Activated T-cell treated with anti-CD3 and anti-CD28 coated beads, Interleukin-2, amount 50 U/mL, for 72 hours (primary cell): ENCODE measurements at regions not wholly inside any gene's neighbourhood (a gene's known extent, or its start where the extent isn't known, plus 50 kb on each side); places are given as distances from the start of the nearest gene placed in this dataset.
"Not testable (repeated sequence)": the region's sequence is repeated elsewhere in the genome, so short reads cannot be mapped to it uniquely, and the experiment has no call there.

ENCODE experiments used
- ATAC-seq, 2 donors: fragments of 150-1000 bp; cut with Tn5 transposase; replicated peaks in 1 of 2; 2 replicates each; pipeline ENCODE4 v1.10.0; 2021; ENCODE audit warnings: moderate library complexity in 2 of 2, mild to moderate bottlenecking in 1 of 2
- DNase-seq, 2 donors: peaks; one replicate each; pipeline ENCODE4 v3.0.0; 2021 to 2022; ENCODE audit warnings: mixed read lengths in 1 of 2
- H3K27ac Mint-ChIP-seq: one replicate; pipeline ENCODE4 v1.8.0; 2022; ENCODE audit warnings: mild to moderate bottlenecking, moderate library complexity, mixed read lengths
- H3K27me3 Mint-ChIP-seq: one replicate; pipeline ENCODE4 v1.8.0; 2022; ENCODE audit warnings: low read depth, mixed read lengths
- H3K36me3 Mint-ChIP-seq, 2 donors: one replicate each; pipeline ENCODE4 v1.8.0; 2022; ENCODE audit warnings: mixed read lengths in 2 of 2, mild to moderate bottlenecking in 1 of 2; ENCODE audit not compliant: insufficient read depth in 2 of 2
- H3K4me1 Mint-ChIP-seq: one replicate; pipeline ENCODE4 v1.8.0; 2022; ENCODE audit warnings: low read depth, mixed read lengths
- H3K4me3 Mint-ChIP-seq, 2 donors: one replicate each; pipeline ENCODE4 v1.8.0; 2022; ENCODE audit warnings: mild to moderate bottlenecking in 2 of 2, mixed read lengths in 2 of 2, moderate library complexity in 2 of 2
- H3K9me3 Mint-ChIP-seq, 2 donors: one replicate each; pipeline ENCODE4 v1.8.0; 2022; ENCODE audit warnings: mixed read lengths in 2 of 2

GRCh38 chr6:8802397-8802796, 367.1 kb upstream of the SLC35B3 start:
- DNase-seq, H3K36me3 Mint-ChIP-seq, H3K4me3 Mint-ChIP-seq, H3K27ac Mint-ChIP-seq, H3K4me1 Mint-ChIP-seq, H3K27me3 Mint-ChIP-seq, ATAC-seq: not testable (repeated sequence)
- peaks cover 11 to 12% of the 10 kb centered on the region in 2 donors for H3K9me3 Mint-ChIP-seq

DNA sequence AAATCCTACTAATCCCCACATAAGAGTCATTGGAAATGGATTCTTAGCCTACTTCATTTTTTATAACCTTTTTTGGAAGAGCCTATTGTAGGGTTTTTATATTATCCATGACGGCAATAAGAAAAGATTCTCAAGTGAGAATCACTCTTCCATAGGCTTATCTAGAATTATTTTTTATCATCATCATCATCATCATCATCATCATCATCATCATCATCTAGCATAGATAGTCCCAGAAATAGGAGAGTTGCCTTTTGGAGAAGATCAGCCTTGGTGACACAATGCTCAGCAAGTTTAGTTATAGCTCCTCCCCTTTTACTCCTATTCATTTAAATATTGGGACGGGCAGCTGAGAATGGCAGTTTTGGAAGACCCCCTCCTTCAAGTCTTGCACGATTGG, 359.1 kb upstream of the SLC35B3 start:
- ATAC-seq = no peak
- no peak overlapping the region for H3K4me3 Mint-ChIP-seq
- peaks cover 0 to 3% of the 10 kb centered on the region in 2 donors for H3K36me3 Mint-ChIP-seq
- no peaks in the 10 kb centered on the region for H3K4me1 Mint-ChIP-seq
- no peak for DNase-seq
- peaks cover 4 to 5% of the 10 kb centered on the region in 2 donors for H3K9me3 Mint-ChIP-seq
- H3K27me3 Mint-ChIP-seq = no peaks in the 10 kb centered on the region
- H3K27ac Mint-ChIP-seq = no peak overlapping the region

DNA sequence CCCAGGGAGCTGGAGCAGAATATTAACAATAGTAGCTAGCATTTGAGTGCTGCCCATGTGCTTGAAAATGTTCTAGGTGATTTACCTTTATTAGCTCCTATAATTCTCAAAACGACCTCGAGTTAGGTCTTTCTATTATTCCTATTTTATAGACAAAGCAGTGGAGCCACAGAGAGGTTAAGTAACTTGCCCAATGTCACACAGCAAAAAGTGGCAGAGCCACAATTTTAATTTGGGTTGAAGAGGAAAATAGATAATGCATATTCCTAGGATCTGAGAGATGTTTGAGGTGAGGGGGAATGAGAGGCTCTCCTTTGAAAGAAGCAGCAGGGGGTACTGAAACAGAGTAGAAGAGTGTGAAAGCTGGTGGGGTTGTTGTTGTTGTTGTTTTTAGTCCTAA, 354.5 kb upstream of the SLC35B3 start:
- peaks cover 0 to 5% of the 10 kb centered on the region in 2 donors for H3K9me3 Mint-ChIP-seq
- H3K4me3 Mint-ChIP-seq = no peak overlapping the region

GRCh38 chr6:8785223-8785622, 349.9 kb upstream of the SLC35B3 start:
- DNase-seq (no peak), ATAC-seq (no peak)
- peaks cover 1 to 8% of the 10 kb centered on the region in 2 donors for H3K36me3 Mint-ChIP-seq
- no peaks in the 10 kb centered on the region for H3K4me1 Mint-ChIP-seq
- H3K4me3 Mint-ChIP-seq = no peak overlapping the region
- no peaks in the 10 kb centered on the region for H3K27me3 Mint-ChIP-seq
- peaks cover 5 to 13% of the 10 kb centered on the region in 2 donors for H3K9me3 Mint-ChIP-seq
- no peak overlapping the region for H3K27ac Mint-ChIP-seq

More for the DNA sequence above, 354.5 kb upstream of the SLC35B3 start:
- Mint-ChIP-seq H3K27ac (no peak overlapping the region), H3K4me1 (no peaks in the 10 kb centered on the region), H3K36me3 (peaks cover 0 to 7% of the 10 kb centered on the region in 2 donors), H3K27me3 (no peaks in the 10 kb centered on the region)
- ATAC-seq (no peak), DNase-seq (no peak)

DNA sequence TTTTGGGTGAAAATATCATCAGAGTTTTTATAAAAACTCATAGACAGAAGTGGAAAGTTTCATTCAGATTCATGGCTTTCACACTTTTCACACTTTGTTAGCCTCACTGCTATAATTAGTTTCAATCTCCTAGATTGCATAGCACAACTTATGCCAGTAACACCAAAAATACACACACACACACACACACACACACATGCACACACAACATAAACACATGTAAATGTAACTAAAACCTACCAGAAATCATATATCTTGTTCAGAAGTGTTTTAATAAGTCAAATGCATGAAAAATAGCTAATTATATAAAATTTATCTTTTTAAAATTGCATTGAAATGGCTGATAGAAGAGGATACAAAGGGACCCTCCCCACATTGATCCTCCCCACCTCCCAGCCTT, 347.8 kb upstream of the SLC35B3 start:
- Mint-ChIP-seq H3K4me3 (no peak overlapping the region), H3K4me1 (no peaks in the 10 kb centered on the region), H3K27me3 (no peaks in the 10 kb centered on the region), H3K9me3 (peaks cover 5 to 10% of the 10 kb centered on the region in 2 donors), H3K27ac (no peak overlapping the region), H3K36me3 (peaks cover 1 to 4% of the 10 kb centered on the region in 2 donors)
- ATAC-seq (no peak), DNase-seq (no peak)

DNA sequence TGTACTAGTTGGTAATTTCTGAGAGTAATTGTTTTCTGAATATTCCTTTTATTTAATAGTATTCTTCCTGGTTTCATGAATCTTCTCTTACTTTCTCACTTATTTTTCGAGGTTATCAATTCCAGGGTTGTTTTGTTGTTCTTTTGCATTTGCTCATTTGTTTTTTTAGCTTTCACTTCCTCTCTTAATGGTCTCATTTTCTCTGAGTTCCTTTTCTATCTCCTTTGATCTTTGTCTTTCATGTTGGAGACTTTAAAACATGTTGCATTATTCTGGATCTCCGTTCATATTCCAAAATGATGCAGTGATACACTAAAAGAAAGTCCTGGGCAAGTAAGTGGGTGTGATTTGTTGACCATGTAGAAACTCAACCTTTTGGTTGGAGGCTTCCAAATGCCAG, 345.3 kb upstream of the SLC35B3 start:
- ATAC-seq (no peak), DNase-seq (no peak)
- Mint-ChIP-seq H3K27ac (no peak overlapping the region), H3K4me1 (no peaks in the 10 kb centered on the region), H3K36me3 (peaks cover 3 to 6% of the 10 kb centered on the region in 2 donors), H3K9me3 (peaks cover 7 to 10% of the 10 kb centered on the region in 2 donors), H3K4me3 (no peak overlapping the region), H3K27me3 (no peaks in the 10 kb centered on the region)

GRCh38 chr6:8764733-8765132, 329.4 kb upstream of the SLC35B3 start:
- Mint-ChIP-seq H3K4me1 (no peaks in the 10 kb centered on the region), H3K36me3 (no peaks in the 10 kb centered on the region), H3K9me3 (peaks cover 2 to 5% of the 10 kb centered on the region in 2 donors), H3K27me3 (peaks cover 8% of the 10 kb centered on the region), H3K27ac (no peak overlapping the region), H3K4me3 (no peak overlapping the region)
- DNase-seq (no peak), ATAC-seq (no peak)

DNA sequence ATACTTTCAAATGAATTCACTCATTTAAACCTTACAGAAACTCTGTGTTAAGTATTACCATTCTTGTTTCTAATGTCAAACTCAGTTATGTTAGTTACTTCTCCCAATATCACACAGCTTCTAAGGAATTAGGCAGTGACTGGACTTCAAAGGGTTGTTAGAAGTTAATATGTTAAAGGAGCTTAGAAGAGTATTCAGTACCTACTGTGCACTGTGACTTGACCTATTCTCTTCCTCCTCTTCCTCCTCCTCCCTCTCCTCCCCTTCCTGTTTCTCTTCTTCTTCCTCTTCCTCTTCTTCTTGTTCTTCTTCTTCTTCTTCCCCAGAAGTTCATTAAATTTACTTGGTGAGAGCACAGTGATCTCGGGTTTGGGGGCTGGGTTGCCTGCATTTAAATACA, 325.6 kb upstream of the SLC35B3 start:
- ATAC-seq = no peak

DNA sequence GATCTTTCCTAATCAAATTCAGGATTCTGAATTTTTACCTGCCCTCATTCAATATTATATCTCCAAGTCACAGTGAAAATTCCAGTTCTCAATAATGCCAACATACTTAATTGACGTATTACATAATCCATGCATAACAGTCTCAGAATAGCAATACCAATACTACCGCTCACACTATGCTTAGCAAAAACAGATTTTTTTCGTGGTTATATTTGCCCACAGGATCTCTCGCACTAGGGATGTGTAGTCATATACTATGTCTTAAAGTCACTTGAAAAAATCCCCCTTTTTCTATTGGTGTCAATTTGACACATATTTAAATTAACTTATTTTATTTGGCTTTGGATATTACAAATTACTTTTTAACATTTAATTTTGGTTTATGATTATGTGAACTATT, 323.1 kb upstream of the SLC35B3 start:
- no peak overlapping the region for H3K27ac Mint-ChIP-seq
- ATAC-seq = peak; percentile 53 to 63
- H3K36me3 Mint-ChIP-seq = peaks cover 0 to 3% of the 10 kb centered on the region in 2 donors
- no peak overlapping the region for H3K4me3 Mint-ChIP-seq
- H3K27me3 Mint-ChIP-seq = no peaks in the 10 kb centered on the region
- no peak for DNase-seq
- peaks cover 4 to 6% of the 10 kb centered on the region in 2 donors for H3K9me3 Mint-ChIP-seq
- no peaks in the 10 kb centered on the region for H3K4me1 Mint-ChIP-seq

More for the DNA sequence above, 325.6 kb upstream of the SLC35B3 start:
- no peak for DNase-seq
- Mint-ChIP-seq H3K27ac (no peak overlapping the region), H3K4me3 (no peak overlapping the region), H3K36me3 (peaks cover 0 to 3% of the 10 kb centered on the region in 2 donors), H3K9me3 (peaks cover 4% of the 10 kb centered on the region in 2 donors), H3K4me1 (no peaks in the 10 kb centered on the region), H3K27me3 (peaks cover 8% of the 10 kb centered on the region)

DNA sequence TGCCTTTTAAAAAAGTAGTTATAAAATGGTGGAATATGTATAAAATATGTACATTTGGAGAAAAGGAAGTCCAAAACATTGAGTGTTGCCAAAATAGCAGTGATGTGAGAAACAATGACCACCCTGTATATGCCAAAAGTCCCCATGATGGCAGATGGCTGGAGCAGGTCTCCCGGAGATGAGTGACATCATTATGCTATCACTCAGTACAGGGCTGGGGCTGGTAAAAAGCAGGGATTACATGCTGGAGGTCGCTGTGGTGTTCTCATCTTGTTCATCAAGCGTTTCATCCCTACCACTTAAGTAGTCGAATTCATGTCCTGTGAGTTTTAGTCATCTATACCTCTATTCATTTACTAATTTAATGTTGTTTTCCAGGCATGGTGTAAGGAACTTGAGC, 315.3 kb upstream of the SLC35B3 start:
- Mint-ChIP-seq H3K9me3 (peaks cover 5% of the 10 kb centered on the region in 2 donors), H3K27ac (no peak overlapping the region), H3K36me3 (no peaks in the 10 kb centered on the region), H3K4me1 (no peaks in the 10 kb centered on the region), H3K27me3 (no peaks in the 10 kb centered on the region), H3K4me3 (no peak overlapping the region)
- DNase-seq (no peak), ATAC-seq (no peak)

- Mint-ChIP-seq H3K9me3 (peaks cover 5% of the 10 kb centered on the region in 2 donors), H3K36me3 (no peaks in the 10 kb centered on the region), H3K4me3 (no peak overlapping the region), H3K4me1 (no peaks in the 10 kb centered on the region), H3K27me3 (no peaks in the 10 kb centered on the region), H3K27ac (no peak overlapping the region)
- ATAC-seq (no peak), DNase-seq (no peak)
Observed at GRCh38 chr6:8749465-8749864, 314.1 kb upstream of the SLC35B3 start.

GRCh38 chr6:8743170-8743745, 307.9 kb upstream of the SLC35B3 start:
- no peak overlapping the region for H3K27ac Mint-ChIP-seq
- H3K36me3 Mint-ChIP-seq = no peaks in the 10 kb centered on the region
- peak; percentile 47 to 60 for ATAC-seq

DNA sequence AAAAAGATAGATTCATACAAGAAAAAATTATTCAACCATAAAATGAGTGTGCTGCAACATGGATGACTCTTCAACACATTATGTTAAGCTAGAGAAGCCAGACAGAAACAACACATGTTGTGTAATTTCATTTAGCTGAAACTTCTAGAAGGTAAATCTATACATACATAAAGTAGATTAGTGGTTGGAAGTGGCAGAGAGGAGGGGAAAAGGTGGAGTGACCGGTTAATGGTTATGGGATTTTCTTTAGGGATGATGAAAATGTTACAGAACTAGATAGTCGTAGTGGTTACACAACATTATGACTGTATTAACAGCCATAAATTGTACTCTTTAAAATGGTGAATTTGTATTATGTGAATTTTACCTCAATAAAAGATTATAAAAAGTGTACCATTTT, 304.1 kb upstream of the SLC35B3 start:
- peaks cover 7% of the 10 kb centered on the region for H3K4me1 Mint-ChIP-seq
- no peak overlapping the region for H3K4me3 Mint-ChIP-seq
- H3K36me3 Mint-ChIP-seq = no peaks in the 10 kb centered on the region
- H3K9me3 Mint-ChIP-seq = peaks cover 5 to 7% of the 10 kb centered on the region in 2 donors
- no peak for DNase-seq
- no peaks in the 10 kb centered on the region for H3K27me3 Mint-ChIP-seq
- no peak overlapping the region for H3K27ac Mint-ChIP-seq
- no peak for ATAC-seq

More at GRCh38 chr6:8743170-8743745, 307.9 kb upstream of the SLC35B3 start:
- peaks cover 2 to 7% of the 10 kb centered on the region in 2 donors for H3K9me3 Mint-ChIP-seq
- H3K27me3 Mint-ChIP-seq = no peaks in the 10 kb centered on the region
- DNase-seq = peak in 1 of 2 donors; percentile 0
- peaks cover 7% of the 10 kb centered on the region for H3K4me1 Mint-ChIP-seq
- H3K4me3 Mint-ChIP-seq = peak overlapping the region; percentile 52 to 62

DNA sequence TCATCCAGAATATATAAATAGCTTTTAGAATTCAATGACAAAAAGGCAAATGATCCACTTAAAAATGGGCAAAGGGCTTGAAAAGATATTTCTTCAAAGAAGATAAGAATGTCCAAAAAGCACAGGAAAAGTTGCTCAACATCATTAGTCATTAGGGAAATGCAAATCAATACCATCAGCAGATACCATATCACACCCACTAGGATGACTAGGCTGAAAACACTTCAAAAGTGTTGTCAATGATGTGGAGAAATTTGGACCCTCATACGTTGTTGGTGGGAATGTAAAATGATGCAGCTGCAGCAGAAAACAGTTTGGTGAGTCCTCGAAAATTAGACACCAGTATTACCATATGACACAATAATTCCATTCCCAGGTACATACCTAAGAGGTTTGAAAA, 303.6 kb upstream of the SLC35B3 start:
- DNase-seq (no peak), ATAC-seq (no peak)
- H3K9me3 Mint-ChIP-seq = peaks cover 5 to 7% of the 10 kb centered on the region in 2 donors
- H3K4me1 Mint-ChIP-seq = peaks cover 7% of the 10 kb centered on the region
- no peaks in the 10 kb centered on the region for H3K27me3 Mint-ChIP-seq
- no peaks in the 10 kb centered on the region for H3K36me3 Mint-ChIP-seq
- H3K4me3 Mint-ChIP-seq = no peak overlapping the region
- H3K27ac Mint-ChIP-seq = no peak overlapping the region
